GM19452 (cell line): ENCODE measurements at regions not wholly inside any gene's neighbourhood (a gene's known extent, or its start where the extent isn't known, plus 50 kb on each side); places are given as distances from the start of the nearest gene placed in this dataset.

Experiments used
- ATAC-seq: cut with Tn5 transposase; IDR thresholded peaks from one replicate; pipeline ENCODE4 v1.9.1; 2021; ENCODE audit not compliant: unreplicated experiment

GRCh38 chr14:86510491-86510890 lies 980.5 kb downstream of the FLRT2 start:
- no peak for ATAC-seq

- ATAC-seq = no peak
These were observed 975.9 kb downstream of the FLRT2 start for GRCh38 chr14:86505808-86506207.

- no peak for ATAC-seq
These were observed 971.7 kb downstream of the FLRT2 start for GRCh38 chr14:86501611-86502010.

GRCh38 chr14:86491743-86492142 lies 961.8 kb downstream of the FLRT2 start:
- ATAC-seq = no peak

- ATAC-seq = no peak
These were observed 951.2 kb downstream of the FLRT2 start for GRCh38 chr14:86481104-86481503.

GRCh38 chr14:86464341-86464740 lies 934.4 kb downstream of the FLRT2 start:
- ATAC-seq = no peak

- ATAC-seq = no peak
These were observed 932.3 kb downstream of the FLRT2 start for GRCh38 chr14:86462193-86462753.

- no peak for ATAC-seq
These were observed 927.7 kb downstream of the FLRT2 start for GRCh38 chr14:86457481-86458135.

- ATAC-seq = no peak
These were observed 920.1 kb downstream of the FLRT2 start for GRCh38 chr14:86450085-86450484.

- no peak for ATAC-seq
These were observed 912.2 kb downstream of the FLRT2 start for GRCh38 chr14:86442135-86442534.

GRCh38 chr14:86430853-86431252 lies 900.9 kb downstream of the FLRT2 start:
- no peak for ATAC-seq

GRCh38 chr14:86423214-86423613 lies 893.3 kb downstream of the FLRT2 start:
- ATAC-seq = no peak

GRCh38 chr14:86420131-86420530 lies 890.2 kb downstream of the FLRT2 start:
- ATAC-seq = no peak

- ATAC-seq = no peak
These were observed 884.2 kb downstream of the FLRT2 start for GRCh38 chr14:86414146-86414545.

- ATAC-seq = no peak
These were observed 875.2 kb downstream of the FLRT2 start for GRCh38 chr14:86404989-86405649.

- no peak for ATAC-seq
These were observed 874.5 kb downstream of the FLRT2 start for GRCh38 chr14:86404425-86404824.

- ATAC-seq = no peak
These were observed 872.6 kb downstream of the FLRT2 start for GRCh38 chr14:86402545-86402944.

- ATAC-seq = no peak
These were observed 861.1 kb downstream of the FLRT2 start for GRCh38 chr14:86391085-86391484.

- ATAC-seq = no peak
These were observed 858.3 kb downstream of the FLRT2 start for GRCh38 chr14:86388216-86388615.

- no peak for ATAC-seq
These were observed 843.9 kb downstream of the FLRT2 start for GRCh38 chr14:86373886-86374285.

- no peak for ATAC-seq
These were observed 842.5 kb downstream of the FLRT2 start for GRCh38 chr14:86372402-86372801.

GRCh38 chr14:86364634-86365033 lies 834.7 kb downstream of the FLRT2 start:
- no peak for ATAC-seq
